GM21717 (cell line): ENCODE measurements at regions not wholly inside any gene's neighbourhood (a gene's known extent, or its start where the extent isn't known, plus 50 kb on each side); places are given as distances from the start of the nearest gene placed in this dataset.
"Not testable (repeated sequence)": the region's sequence is repeated elsewhere in the genome, so short reads cannot be mapped to it uniquely, and the experiment has no call there.

Source experiments
- ATAC-seq: cut with Tn5 transposase; IDR thresholded peaks from one replicate; pipeline ENCODE4 v1.9.1; 2021; ENCODE audit warnings: mild to moderate bottlenecking, moderate library complexity; ENCODE audit not compliant: unreplicated experiment

DNA sequence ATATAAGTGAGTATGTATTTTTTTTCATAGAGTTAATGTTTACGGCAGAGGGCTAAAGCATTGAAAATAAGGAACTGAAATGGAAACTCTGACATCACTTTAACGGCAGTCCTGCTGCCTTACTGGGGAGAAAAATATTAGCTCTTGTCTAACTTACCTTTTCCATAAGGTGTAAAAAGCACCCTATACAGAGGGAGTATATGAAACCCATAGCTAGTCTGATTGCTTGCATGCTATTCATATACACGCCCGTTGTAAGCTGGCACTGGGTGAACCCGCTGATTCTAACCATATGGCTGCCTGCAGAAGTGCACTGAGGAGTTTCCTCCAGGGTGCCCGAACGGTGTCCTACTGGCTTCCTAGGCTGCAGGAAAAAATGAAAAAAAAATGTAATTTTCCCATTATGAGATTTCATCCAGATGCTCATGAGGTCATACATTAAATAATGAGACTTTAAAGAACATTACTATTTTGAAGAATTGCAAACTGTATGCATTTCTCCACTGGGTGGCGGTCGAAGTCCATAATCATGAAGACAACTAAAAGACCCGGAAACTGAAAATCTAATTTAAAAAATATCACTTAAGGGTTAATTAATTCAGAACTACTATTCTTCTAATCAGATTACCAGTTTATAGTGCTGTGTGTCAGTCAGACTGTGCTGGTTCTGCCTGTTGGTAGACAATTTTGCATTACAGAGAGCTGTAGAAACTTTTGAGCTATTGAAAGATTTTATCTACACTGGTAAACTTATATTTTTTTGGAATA is 144.7 kb downstream of the ALX1 start:
- peak; percentile 92 for ATAC-seq

DNA sequence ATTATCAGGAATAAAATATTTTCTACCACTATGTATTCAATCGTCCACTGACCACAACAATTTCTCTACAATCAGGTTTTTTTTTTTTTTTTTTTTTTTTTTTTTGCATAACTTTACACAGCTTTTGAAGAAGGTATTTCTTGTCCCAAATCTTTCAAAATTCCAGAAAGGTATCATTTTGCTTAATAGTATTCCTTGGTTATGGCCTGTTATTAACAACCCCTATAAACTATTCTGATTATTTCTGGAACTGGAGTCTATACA is 145.3 kb downstream of the ALX1 start:
- no peak for ATAC-seq

DNA sequence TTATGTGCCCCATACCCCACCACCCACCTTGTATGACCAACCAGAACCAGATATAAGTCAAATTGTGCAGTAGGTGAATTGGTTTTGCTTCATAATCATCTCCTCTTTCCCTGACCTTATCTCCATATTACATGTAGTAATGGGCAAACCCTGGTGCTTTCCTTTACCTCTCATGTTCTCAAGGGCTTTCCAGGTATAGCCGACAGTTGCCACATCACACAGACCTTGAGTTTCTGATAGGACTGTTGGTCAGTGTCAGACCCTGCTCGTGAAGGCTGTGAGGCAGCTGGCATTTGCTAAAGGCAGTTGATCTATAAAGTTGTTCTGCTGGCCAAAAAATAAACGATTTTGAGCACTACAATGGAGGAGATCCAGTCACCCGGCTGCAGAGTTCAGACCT is 145.9 kb downstream of the ALX1 start:
- ATAC-seq: no peak

DNA sequence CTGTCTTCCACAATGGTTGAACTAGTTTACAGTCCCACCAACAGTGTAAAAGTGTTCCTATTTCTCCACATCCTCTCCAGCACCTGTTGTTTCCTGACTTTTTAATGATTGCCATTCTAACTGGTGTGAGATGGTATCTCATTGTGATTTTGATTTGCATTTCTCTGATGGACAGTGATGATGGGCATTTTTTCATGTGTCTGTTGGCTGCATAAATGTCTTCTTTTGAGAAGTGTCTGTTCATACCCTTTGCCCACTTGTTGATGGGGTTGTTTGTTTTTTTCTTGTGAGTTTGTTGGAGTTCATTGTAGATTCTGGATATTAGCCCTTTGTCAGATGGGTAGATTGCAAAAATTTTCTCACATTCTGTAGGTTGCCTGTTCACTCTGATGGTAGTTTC is 153.1 kb downstream of the ALX1 start:
- not testable (repeated sequence) for ATAC-seq

DNA sequence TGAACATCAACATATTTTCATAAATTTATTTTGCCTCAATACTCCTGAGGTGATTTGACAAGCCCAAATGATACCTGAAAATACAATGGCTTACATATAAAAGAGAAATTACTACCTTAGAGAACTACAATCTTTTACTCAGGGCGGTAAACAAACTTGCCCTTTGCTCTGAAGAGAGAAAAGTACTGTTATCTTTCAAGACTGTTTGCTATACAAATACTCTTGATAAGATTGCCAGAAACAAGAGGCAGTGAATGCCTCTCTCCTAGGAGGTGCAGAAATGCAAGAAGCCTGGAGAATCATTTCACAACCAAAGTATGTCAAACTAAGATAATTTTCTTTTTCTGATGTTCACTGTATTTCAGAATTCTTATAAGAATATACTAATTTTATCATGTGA is 160.3 kb downstream of the ALX1 start:
- ATAC-seq: no peak

DNA sequence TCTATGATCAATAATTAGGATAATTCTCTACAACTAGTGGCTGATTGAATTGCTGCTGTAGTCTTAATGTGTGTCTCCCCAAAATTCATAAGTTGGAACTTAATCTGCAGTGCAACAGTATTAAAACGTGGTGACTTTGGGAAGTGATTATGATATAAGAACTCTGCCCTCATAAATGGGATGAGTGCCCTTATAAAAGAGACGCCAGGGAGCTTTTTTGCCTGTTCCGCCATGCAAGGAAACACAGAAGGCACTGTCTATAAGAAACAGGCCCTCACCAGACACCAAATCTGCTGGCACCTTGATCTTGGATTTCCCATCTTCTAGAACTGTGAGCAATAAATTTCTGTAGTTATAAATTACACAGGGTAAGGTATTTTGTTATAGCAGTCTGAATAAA is 161.0 kb downstream of the ALX1 start:
- ATAC-seq: no peak

DNA sequence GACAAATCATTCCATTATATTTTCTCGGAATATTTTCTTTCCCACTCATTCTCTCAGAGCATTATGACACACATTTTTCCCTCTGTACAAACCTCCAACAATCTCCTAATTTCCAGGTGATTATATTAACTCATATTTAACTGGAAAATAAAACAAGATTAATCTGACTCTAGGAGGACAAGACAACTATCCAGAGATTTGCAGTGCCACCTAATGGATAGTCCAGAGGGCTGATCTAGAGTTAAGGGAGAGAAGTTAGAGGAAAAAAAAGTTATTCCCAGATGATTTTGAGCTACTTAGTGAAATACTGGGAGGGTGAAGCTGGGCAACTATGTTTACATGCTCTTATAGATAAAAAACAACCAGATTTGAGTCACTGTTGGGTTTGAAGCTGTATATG is 161.7 kb downstream of the ALX1 start:
- ATAC-seq: no peak

DNA sequence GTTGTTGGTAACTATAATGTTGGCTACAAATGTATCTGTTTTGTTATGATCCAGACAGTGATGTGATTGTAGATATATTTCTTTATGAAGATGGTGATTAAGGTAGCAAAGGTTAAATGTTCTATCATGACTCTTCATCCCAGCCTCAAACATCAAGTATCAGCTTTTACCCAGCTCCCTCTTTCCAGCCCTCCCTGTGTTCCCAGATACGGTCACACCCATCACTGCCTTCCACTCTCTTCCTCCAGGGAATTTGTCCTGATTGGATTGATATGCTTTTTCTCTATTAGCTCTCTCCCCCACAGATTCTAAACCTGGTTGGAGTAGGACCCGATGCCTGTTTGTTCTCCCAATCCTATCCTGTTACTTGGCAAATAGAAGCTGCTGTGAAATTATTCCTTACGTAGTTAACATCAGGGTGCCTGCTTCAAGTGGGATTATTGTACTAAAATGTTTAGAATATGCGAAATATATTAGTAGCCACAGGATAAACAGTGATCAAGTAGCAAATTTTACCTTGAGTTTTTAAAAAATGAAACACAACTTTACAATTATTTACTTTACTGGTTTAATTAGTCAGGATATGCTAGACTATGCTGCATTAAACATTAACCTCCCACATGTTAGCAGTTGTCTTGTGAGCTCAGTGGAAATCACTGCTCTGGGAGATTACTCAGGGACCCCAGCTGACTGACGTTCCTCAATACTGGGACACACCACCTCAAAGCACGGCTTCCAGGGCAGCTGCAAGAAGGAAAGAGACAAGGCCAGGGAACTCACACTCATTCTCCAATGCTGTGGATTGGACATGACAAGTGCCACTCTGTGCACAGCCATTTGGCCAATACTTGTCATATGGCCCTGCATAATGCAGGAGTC is 165.3 kb downstream of the ALX1 start:
- no peak for ATAC-seq

DNA sequence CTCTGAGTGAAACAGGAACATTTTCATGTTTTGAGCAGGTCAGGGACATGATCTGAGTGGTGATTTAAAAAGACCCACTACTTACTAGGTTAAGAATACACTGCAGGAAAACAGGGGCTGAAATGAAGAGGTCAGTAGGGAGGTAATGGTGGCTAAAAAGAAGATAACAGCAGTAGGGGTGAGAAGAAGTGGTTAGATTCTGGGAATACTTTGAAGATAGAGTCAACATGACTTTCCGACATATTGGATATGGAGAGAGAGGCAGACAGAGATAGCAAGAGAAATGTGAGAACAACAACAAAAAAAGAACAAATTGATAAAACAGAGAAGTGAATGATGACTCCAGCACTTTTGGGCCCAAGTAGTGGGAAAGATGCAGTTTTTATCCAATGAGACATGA is 168.0 kb downstream of the ALX1 start:
- no peak for ATAC-seq

DNA sequence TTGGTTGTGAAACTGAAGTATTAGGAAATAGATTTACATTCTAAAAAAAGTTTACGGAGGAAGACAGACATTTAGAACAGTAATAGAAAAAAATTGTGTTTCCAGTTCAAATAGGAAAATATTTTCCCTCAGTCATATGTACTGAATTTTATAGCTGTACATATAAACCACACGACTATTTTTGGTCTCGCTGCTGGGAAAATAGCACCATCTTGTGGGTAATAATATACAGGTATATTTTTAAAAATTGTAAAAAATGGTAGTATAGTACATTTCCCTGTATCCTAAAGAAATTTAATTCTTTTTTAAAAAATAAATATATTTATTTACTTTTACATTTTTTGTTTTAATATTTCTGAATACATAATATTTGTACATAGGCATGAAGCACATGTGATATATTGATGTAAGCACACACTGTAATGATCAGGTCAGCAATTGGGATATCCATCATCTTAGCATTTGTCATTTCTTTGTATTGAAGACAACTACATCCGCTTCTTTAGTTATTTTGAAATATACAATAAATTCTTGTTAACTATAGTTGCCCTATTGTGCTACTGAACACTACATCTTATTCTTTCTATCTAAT is 168.6 kb downstream of the ALX1 start:
- no peak for ATAC-seq

DNA sequence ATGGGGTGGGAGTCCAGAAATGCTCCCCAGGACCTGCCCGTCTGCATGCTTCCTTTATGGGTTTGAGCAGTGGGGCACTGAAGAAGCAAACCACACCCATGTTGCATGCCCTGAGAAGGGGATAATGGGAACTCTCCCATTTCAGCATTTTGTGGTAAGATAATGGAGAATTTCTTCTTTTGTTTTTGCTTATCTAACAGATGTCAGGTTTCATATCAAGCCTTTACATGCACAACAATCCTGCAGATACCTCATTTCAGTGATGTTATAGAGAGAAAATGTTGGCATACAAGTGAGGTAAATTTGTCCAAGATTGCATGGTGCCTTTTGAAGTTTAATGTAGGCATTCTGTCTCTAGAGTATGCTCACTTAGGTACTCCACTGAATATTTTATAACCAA is 177.0 kb downstream of the ALX1 start:
- no peak for ATAC-seq

DNA sequence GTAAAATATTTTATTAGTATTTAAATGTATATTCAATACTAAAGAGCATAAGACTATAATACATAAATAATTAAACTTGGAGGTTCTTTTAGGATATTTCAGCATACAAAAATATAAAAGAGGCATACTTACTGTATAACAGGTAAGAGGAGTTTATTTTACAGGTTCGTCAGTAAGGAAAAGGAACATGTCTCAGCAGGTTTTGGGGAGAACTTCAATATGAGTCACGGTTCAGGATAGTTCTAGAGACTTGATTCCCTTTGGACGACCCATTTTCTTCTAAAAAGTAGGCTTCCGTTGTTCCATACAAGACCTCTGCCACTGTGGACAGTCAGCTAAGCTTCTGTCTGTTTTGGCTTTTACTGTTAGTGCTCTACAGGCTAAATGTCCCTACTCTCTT is 181.1 kb downstream of the ALX1 start:
- ATAC-seq: no peak

DNA sequence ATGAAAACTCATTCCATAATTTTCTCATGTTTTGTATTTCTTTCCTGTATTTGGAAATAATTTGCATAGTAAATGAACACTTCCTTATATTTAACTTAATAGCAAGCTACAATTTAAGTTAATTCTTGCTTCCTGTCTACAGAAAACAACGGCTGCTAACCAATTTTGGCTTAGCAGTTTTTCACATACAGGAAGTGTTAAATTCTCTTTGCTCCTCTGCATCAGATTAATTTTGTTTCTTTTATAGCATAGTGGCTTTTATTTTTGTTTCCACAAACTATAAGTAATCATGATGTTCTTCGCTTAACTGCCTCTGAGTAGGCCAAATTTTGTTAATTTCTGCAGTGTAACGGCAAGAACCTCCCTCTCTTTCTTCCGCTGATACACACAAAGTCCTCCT is 182.9 kb downstream of the ALX1 start:
- no peak for ATAC-seq

DNA sequence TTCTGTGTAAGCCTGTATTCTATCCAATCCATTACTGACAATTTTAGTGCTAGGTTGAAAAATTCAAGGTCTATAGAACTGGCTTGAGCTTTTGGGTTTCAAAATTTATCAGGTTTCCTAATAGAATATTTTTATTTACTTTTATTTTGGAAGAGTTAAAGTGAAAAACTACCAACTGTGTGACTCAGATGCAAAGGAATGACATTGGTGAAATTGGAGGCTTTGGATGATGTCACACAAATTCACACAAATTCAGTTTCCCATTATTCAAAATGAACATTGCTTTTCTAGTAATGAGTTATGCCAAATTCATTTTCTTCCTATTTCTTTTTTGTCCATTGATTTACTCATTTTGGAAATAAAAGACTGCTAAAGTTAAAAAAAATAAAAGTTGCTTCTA is 186.9 kb downstream of the ALX1 start:
- no peak for ATAC-seq

DNA sequence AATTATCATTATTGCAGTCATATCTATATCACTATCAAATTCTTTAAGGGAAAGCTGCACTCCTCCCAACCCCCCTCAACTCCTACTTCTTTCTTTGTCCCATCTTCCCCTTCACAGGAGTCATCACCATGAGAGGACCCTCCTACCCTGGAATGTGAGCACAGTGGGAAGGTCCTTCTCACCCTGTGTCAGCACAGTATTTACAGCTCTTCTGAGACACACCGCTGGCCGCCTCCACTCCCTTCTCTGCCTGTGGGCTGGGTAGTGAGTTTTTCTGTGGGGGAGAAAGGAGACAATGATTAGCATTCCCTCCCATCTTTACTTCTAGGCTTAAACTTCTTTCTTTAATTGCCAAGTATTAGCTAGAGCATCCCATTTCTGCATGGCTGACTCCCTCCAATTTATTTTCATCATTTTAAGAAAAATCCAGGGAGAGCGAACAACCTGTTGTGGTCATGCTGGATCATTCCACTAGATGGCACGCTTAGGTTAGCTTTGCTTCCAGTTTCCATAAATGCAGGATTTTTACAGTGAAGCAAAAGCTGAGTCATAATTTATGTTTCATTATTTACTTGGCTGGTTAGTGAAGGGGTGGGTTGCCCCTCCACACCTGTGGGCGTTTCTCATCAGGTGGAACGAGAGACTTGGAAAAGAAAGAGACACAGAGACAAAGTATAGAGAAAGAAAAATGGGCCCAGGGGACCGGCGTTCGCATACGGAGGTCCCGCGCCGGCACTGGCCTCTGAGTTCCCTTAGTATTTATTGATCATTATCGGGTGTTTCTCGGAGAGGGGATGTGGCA is 188.5 kb downstream of the ALX1 start:
- ATAC-seq: peak; percentile 94

DNA sequence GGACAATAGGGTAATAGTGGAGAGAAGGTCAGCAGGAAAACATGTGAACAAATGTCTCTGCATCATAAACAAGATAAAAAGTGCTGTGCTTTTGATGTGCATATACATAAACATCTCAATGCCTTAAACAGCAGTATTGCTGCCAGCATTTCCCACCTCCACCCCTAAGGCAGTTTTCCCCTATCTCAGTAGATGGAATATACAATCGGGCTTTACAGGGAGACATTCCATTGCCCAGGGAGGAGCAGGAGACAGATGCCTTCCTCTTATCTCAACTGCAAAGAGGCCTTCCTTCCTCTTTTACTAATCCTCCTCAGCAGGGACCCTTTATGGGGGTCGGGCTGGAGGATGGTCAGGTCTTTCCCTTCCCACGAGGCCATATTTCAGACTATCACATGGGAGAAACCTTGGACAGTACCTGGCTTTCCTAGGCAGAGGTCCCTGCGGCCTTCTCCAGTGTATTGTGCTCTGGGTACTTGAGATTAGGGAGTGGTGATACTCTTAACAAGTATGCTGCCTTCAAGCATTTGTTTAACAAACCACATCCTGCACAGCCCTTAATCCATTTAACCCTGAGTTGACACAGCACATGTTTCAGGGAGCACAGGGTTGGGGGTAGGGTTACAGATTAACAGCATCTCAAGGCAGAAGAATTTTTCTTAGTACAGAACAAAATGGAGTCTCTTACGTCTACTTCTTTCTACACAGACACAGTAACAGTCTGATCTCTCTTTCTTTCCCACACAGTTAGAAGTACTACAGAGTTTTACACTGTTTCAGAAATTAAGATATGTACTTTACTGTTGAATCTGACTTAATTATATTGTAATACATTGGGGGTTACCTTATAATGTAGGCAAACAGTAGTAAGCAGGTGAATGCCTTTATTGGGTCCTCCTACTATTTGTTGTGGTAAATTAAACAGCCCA is 189.4 kb downstream of the ALX1 start:
- not testable (repeated sequence) for ATAC-seq

DNA sequence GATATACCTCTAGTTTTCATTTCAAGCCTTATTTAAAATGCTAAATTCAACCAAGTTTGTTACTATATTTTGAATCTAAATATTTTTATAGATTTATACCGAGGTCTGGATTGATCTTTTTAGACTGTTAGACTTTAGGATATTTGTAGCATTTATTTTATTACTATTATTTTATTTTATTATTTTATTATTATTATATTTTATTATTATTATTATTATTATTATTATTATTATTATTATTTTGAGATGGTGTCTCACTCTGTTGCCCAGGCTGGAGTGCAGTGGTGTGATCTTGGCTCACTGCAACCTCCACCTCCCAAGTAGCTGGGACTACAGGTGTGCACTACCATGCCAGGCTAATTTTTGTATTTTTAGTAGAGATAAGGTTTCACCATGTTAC is 195.3 kb downstream of the ALX1 start:
- not testable (repeated sequence) for ATAC-seq

DNA sequence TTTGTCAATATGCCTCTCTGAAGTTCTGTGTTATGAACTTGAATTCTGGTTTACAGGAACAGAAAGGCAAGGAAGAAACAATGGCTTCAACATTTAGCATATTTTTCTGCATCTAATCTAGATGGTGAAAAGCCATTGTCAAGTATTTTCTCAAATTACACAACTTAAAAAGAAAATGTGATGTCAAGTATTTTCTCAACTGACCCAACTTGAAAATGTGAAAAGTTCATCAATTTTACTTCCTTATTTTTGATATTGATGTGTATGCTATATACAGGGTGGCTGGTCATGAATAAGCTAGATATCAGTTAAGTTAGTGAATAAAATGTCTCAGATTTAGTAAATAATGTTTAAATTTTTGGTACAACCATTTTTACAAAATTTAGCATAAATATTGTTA is 196.7 kb downstream of the ALX1 start:
- no peak for ATAC-seq

DNA sequence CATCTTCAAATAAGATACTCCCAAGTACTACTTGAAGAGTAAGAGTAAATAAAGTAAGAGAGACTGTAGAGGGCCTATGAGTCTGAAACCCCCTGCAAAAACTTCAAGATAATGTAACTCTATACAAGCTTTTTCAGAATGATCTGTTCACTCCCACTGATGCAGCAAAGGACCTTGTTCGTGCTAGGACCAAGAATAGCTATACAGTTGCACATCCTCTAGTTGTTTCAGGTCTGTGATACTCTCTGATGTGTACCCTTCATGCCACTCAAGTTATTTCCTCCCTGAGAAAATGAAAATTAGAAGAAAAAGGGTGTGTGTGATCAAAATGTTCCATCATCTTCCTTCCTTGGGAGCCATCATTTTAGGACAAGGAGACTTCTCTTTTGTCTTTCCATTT is 204.4 kb downstream of the ALX1 start:
- ATAC-seq: peak; percentile 79

DNA sequence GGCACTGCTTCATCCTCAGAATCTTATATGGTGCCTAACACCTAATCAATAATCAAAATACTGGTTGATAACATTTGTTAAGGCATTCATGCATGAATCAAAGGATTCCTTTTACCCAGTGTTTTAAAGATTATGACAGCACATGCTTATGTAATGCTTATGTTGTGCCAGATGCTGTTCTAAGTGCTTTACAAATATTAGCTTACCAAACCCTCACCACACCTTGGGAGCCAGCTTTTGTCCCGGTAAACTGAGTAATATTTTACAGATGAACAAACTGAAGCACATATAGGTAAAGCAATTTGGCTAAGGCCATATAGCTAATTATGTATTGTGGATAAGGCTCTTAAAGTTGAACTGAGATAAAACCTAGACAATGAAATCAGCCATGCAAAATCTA is 209.2 kb downstream of the ALX1 start:
- no peak for ATAC-seq
